ENCODE measurements at regions not wholly inside any gene's neighbourhood (a gene's known extent, or its start where the extent isn't known, plus 50 kb on each side); places are given as distances from the start of the nearest gene placed in this dataset.

DNA sequence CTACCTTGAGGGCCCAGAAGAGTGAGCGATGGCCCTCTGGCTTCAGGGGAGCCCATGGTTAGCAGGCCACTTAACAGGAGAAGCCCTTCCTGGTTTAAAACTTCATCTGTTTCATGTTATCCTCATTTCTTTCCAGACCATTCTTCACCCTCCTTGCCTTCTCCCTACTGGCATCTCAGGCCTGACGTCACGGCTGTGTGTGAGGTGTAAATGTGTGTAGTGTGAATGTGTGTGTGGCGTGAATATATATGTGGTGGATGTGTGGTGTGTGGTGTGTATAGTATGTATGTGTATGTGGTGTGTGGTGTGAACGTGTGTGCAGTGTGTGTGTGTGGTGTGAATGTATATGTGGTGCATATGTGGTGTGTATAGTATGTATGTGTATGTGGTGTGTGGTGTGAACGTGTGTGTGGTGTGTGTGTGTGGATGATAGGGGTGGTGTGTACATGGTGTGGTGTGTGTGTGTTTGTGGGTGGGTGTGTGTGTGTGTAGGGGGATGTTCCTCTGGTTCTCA is 88.5 kb downstream of the SOD2 start:
- TF ChIP-seq, protein P1, sequence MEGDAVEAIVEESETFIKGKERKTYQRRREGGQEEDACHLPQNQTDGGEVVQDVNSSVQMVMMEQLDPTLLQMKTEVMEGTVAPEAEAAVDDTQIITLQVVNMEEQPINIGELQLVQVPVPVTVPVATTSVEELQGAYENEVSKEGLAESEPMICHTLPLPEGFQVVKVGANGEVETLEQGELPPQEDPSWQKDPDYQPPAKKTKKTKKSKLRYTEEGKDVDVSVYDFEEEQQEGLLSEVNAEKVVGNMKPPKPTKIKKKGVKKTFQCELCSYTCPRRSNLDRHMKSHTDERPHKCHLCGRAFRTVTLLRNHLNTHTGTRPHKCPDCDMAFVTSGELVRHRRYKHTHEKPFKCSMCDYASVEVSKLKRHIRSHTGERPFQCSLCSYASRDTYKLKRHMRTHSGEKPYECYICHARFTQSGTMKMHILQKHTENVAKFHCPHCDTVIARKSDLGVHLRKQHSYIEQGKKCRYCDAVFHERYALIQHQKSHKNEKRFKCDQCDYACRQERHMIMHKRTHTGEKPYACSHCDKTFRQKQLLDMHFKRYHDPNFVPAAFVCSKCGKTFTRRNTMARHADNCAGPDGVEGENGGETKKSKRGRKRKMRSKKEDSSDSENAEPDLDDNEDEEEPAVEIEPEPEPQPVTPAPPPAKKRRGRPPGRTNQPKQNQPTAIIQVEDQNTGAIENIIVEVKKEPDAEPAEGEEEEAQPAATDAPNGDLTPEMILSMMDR (IDR thresholded peaks at IDR 0.05): no peak
- no peak for TF ChIP-seq POLR2A (IDR thresholded peaks at IDR 0.05)
